ENCODE measurements at regions not wholly inside any gene's neighbourhood (a gene's known extent, or its start where the extent isn't known, plus 50 kb on each side); places are given as distances from the start of the nearest gene placed in this dataset.
"Not testable (repeated sequence)": the region's sequence is repeated elsewhere in the genome, so short reads cannot be mapped to it uniquely, and the experiment has no call there.

- 79 to 88% (median 86%) methylated on average over 2 of the region's 2 CpGs for WGBS, 4 donors
- Histone ChIP-seq H3K27ac (no peak overlapping the region), H3K27me3 (no peaks in the 10 kb centered on the region), H3K4me3 (no peak overlapping the region), H3K4me1 (replicated peaks in 1 of 2) (no peaks in the 10 kb centered on the region), H3K9me3 (replicated peaks in 1 of 3) (no peaks in the 10 kb centered on the region), H3K36me3 (replicated peaks in 1 of 2) (no peaks in the 10 kb centered on the region)
- intact Hi-C loops (cut with DNase I), result no loop called here
- no peak for TF ChIP-seq POLR2A (IDR thresholded peaks at IDR 0.05)
- DNase-seq, result no peak
Observed at GRCh38 chr2:219868635-219869034, 241.2 kb downstream of the SLC4A3 start.

DNA sequence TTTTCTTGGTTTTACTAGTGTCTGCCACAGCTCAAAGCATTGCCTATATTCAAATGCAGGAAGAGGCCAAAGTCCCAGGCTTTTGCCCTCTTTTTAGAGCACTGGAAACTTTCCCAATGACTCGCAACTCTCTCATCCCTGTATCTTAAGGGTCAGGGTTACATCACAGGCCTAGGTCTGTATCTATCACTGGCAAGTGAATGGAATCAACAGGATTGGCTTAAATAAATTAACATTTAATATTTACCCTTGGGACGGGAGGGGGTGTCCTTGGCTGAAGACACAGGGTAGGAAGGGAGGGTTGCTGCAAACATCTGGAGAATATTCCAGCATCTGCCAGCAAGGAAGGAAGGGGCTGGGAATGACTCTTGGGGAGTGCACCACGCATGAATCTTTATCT lies 242.6 kb downstream of the SLC4A3 start:
- intact Hi-C loops (cut with DNase I), result no loop called here

DNA sequence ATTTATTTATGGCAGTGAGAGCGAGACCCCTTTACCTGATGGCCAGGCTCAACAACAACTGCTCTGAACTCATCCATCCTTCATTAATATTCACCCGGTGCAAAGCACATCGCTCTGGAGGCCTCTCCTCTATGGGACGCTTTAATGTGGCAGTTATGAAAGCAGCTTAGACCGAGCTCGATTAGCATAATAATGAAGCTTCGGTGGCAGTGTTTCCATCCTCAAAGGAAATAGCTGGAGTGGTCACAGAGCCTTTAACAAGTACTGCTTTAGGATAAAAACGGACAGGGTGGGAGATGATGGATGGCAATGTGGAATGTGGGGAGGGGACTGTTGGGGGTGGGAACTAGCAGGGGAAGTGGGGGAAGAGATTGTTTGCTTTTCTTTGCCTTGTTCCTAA lies 243.9 kb downstream of the SLC4A3 start:
- Histone ChIP-seq H3K27me3 (no peaks in the 10 kb centered on the region), H3K4me1 (replicated peaks in 1 of 2) (no peaks in the 10 kb centered on the region), H3K4me3 (no peak overlapping the region), H3K9me3 (replicated peaks in 1 of 3) (no peaks in the 10 kb centered on the region), H3K36me3 (replicated peaks in 1 of 2) (no peaks in the 10 kb centered on the region), H3K27ac (no peak overlapping the region)
- DNase-seq, result no peak
- intact Hi-C loops (cut with DNase I), result no loop called here
- no peak for TF ChIP-seq POLR2A (IDR thresholded peaks at IDR 0.05)
- TF ChIP-seq, protein P1, sequence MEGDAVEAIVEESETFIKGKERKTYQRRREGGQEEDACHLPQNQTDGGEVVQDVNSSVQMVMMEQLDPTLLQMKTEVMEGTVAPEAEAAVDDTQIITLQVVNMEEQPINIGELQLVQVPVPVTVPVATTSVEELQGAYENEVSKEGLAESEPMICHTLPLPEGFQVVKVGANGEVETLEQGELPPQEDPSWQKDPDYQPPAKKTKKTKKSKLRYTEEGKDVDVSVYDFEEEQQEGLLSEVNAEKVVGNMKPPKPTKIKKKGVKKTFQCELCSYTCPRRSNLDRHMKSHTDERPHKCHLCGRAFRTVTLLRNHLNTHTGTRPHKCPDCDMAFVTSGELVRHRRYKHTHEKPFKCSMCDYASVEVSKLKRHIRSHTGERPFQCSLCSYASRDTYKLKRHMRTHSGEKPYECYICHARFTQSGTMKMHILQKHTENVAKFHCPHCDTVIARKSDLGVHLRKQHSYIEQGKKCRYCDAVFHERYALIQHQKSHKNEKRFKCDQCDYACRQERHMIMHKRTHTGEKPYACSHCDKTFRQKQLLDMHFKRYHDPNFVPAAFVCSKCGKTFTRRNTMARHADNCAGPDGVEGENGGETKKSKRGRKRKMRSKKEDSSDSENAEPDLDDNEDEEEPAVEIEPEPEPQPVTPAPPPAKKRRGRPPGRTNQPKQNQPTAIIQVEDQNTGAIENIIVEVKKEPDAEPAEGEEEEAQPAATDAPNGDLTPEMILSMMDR (IDR thresholded peaks at IDR 0.05), result no peak
- 70 to 74% (median 72%) methylated on average over 8 of the region's 8 CpGs for WGBS, 4 donors

More for the DNA sequence above, 242.6 kb downstream of the SLC4A3 start:
- Histone ChIP-seq H3K27me3 (no peaks in the 10 kb centered on the region), H3K9me3 (replicated peaks in 1 of 3) (no peaks in the 10 kb centered on the region), H3K4me3 (no peak overlapping the region), H3K27ac (no peak overlapping the region), H3K4me1 (replicated peaks in 1 of 2) (no peaks in the 10 kb centered on the region), H3K36me3 (replicated peaks in 1 of 2) (no peaks in the 10 kb centered on the region)
- 38 to 55% (median 39%) methylated on average over 3 of the region's 3 CpGs for WGBS, 4 donors
- no peak for DNase-seq
- TF ChIP-seq, protein P1 (IDR thresholded peaks at IDR 0.05), result no peak
- no peak for TF ChIP-seq POLR2A (IDR thresholded peaks at IDR 0.05)

- intact Hi-C loops (cut with DNase I), result no loop called here
- Histone ChIP-seq H3K4me1 (replicated peaks in 1 of 2) (no peaks in the 10 kb centered on the region), H3K27ac (no peak overlapping the region), H3K9me3 (replicated peaks in 1 of 3) (no peaks in the 10 kb centered on the region), H3K4me3 (no peak overlapping the region), H3K36me3 (replicated peaks in 1 of 2) (no peaks in the 10 kb centered on the region), H3K27me3 (no peaks in the 10 kb centered on the region)
- no peak for TF ChIP-seq POLR2A (IDR thresholded peaks at IDR 0.05)
- TF ChIP-seq, protein P1 (IDR thresholded peaks at IDR 0.05), result no peak
- WGBS, 4 donors, result 77 to 90% (median 85%) methylated on average over 1 of the region's 1 CpG
- DNase-seq, result no peak
Observed at GRCh38 chr2:219875036-219875435, 247.6 kb downstream of the SLC4A3 start.

DNA sequence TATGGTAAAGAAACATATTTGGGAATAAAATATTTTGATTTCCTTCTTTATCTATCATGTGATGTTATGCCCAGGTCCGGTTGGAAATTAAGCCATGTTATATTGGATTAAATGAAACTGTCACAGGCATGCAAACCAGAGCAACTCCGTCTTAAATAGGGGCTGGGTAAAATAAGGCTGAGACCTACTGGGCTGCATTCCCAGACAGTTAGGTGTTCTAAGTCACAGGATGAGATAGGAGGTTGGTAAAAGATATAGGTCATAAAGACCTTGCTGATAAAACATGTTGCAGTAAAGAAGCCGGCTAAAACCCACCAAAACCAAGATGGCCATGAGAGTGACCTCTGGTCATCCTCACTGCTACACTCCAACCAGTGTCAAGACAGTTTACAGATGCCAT lies 248.6 kb downstream of the SLC4A3 start:
- intact Hi-C loops (cut with DNase I); H3K9me3 ChIP-seq (replicated peaks in 1 of 3); H3K27ac ChIP-seq; H3K4me1 ChIP-seq (replicated peaks in 1 of 2); H3K27me3 ChIP-seq; DNase-seq; H3K4me3 ChIP-seq; H3K36me3 ChIP-seq (replicated peaks in 1 of 2): not testable (repeated sequence)
- 53 to 84% (median 75%) methylated on average over 3 of the region's 3 CpGs for WGBS, 4 donors
